Gastroesophageal sphincter (tissue), 4 donors: ENCODE measurements at regions not wholly inside any gene's neighbourhood (a gene's known extent, or its start where the extent isn't known, plus 50 kb on each side); places are given as distances from the start of the nearest gene placed in this dataset.

Experiments used
- ATAC-seq: fragments of 150-250 bp; one replicate; pipeline ENCODE4 v1.9.1; 2016; ENCODE audit warnings: mild to moderate bottlenecking, moderate library complexity
- H3K27ac ChIP-seq, 4 donors: fragments of 200-600 bp; sonication (generic) in 3 of 4; 1 replicate in 3 of 4; 2 replicates in 1 of 4; pipeline ENCODE4 v1.5.1; 2016 to 2019
- H3K27me3 ChIP-seq: fragments of 200-600 bp; sonication (generic); one replicate; pipeline ENCODE4 v1.5.1; 2019
- H3K36me3 ChIP-seq, 2 donors: fragments of 200-600 bp; sonication (generic); one replicate each; pipeline ENCODE4 v1.5.1; 2019; ENCODE audit warnings: control low read depth in 1 of 2
- H3K4me1 ChIP-seq, 3 donors: fragments of 200-600 bp; sonication (generic); 1 replicate in 2 of 3; 2 replicates in 1 of 3; pipeline ENCODE4 v1.5.1; 2016 to 2019; ENCODE audit warnings: control low read depth in 2 of 3
- H3K4me3 ChIP-seq, 2 donors: fragments of 200-600 bp; sonication (generic); one replicate each; pipeline ENCODE4 v1.5.1; 2019; ENCODE audit warnings: mild to moderate bottlenecking in 1 of 2, moderate library complexity in 1 of 2
- H3K9me3 ChIP-seq, 3 donors: fragments of 200-600 bp; sonication (generic); one replicate each; pipeline ENCODE4 v1.5.1; 2017 to 2019; ENCODE audit warnings: control low read depth in 2 of 3
- CTCF ChIP-seq, 4 experiments: fragments of 200-600 bp in 2 of 4; fragments of 450-650 bp in 2 of 4; sonication (generic) in 1 of 4; IDR thresholded peaks; one replicate each; pipeline ENCODE4 v1.5.1; 2017 to 2019; ENCODE audit warnings: antibody characterized with exemption in 4 of 4, mild to moderate bottlenecking in 2 of 4, moderate library complexity in 2 of 4
- EP300 ChIP-seq: sonication (generic); formaldehyde crosslinking; IDR thresholded peaks from one replicate; pipeline ENCODE4 v1.6.1; 2017; ENCODE audit warnings: antibody characterized with exemption, mild to moderate bottlenecking
- POLR2A ChIP-seq, 2 donors: fragments of 450-650 bp; IDR thresholded peaks; one replicate each; pipeline ENCODE4 v1.6.1; 2017; ENCODE audit warnings: antibody characterized with exemption in 2 of 2, mild to moderate bottlenecking in 2 of 2, moderate library complexity in 1 of 2
- POLR2AphosphoS5 ChIP-seq: sonication (generic); formaldehyde crosslinking; IDR thresholded peaks from one replicate; pipeline ENCODE4 v1.6.1; 2017; ENCODE audit warnings: antibody characterized with exemption
- WGBS, 2 donors: methylation state at CpG; one replicate each; pipeline ENCODE4 v1.1.5; 2018; ENCODE audit warnings: low coverage in 1 of 2; 5-methylcytosine and 5-hydroxymethylcytosine counted together

- no peaks in the 10 kb centered on the region for H3K4me1 ChIP-seq
- H3K27ac ChIP-seq = no peak overlapping the region
- H3K9me3 ChIP-seq = no peaks in the 10 kb centered on the region
- ATAC-seq = no peak
- H3K36me3 ChIP-seq = no peaks in the 10 kb centered on the region
- H3K4me3 ChIP-seq = no peak overlapping the region
- H3K27me3 ChIP-seq = peaks cover 14% of the 10 kb centered on the region
- TF ChIP-seq CTCF (IDR thresholded peaks at IDR 0.05) (no peak), POLR2AphosphoS5 (no peak), POLR2A (IDR thresholded peaks at IDR 0.05) (no peak), EP300 (no peak)
- WGBS, 2 donors = 18 to 65% methylated on average over 2 of the region's 2 CpGs
Measured at GRCh38 chr14:22143363-22143762, 445.7 kb downstream of the DAD1 start.

- TF ChIP-seq POLR2AphosphoS5 (no peak), POLR2A (IDR thresholded peaks at IDR 0.05) (no peak), CTCF (IDR thresholded peaks at IDR 0.05) (no peak), EP300 (no peak)
- no peak overlapping the region for H3K4me3 ChIP-seq
- ATAC-seq = no peak
- H3K27me3 ChIP-seq = peaks cover 7% of the 10 kb centered on the region
- 67 to 73% methylated on average over 2 to 4 of the region's 4 CpGs for WGBS, 2 donors
- H3K27ac ChIP-seq = no peak overlapping the region
- H3K9me3 ChIP-seq = peaks cover 0 to 5% (median 0%) of the 10 kb centered on the region in 3 donors
- no peaks in the 10 kb centered on the region for H3K36me3 ChIP-seq
- H3K4me1 ChIP-seq = no peaks in the 10 kb centered on the region
Measured at GRCh38 chr14:22140633-22141032, 448.4 kb downstream of the DAD1 start.

- Histone ChIP-seq H3K9me3 (peaks cover 0 to 20% (median 0%) of the 10 kb centered on the region in 3 donors), H3K27ac (no peak overlapping the region), H3K4me1 (no peaks in the 10 kb centered on the region), H3K4me3 (no peak overlapping the region), H3K27me3 (no peaks in the 10 kb centered on the region), H3K36me3 (no peaks in the 10 kb centered on the region)
- TF ChIP-seq POLR2AphosphoS5 (no peak), EP300 (no peak), POLR2A (IDR thresholded peaks at IDR 0.05) (no peak), CTCF (IDR thresholded peaks at IDR 0.05) (peak in 1 of 4 experiments; percentile 18)
- no peak for ATAC-seq
- WGBS, 2 donors = 58 to 81% methylated on average over 3 to 4 of the region's 4 CpGs
Measured at GRCh38 chr14:22131749-22132476, 457.1 kb downstream of the DAD1 start.

- 89 to 93% methylated on average over 2 to 8 of the region's 8 CpGs for WGBS, 2 donors
- no peak for ATAC-seq
- Histone ChIP-seq H3K27ac (no peak overlapping the region), H3K4me1 (no peaks in the 10 kb centered on the region), H3K9me3 (no peaks in the 10 kb centered on the region), H3K36me3 (no peaks in the 10 kb centered on the region), H3K4me3 (no peak overlapping the region), H3K27me3 (no peaks in the 10 kb centered on the region)
- TF ChIP-seq EP300 (no peak), CTCF (IDR thresholded peaks at IDR 0.05) (no peak), POLR2AphosphoS5 (no peak), POLR2A (IDR thresholded peaks at IDR 0.05) (no peak)
Measured at GRCh38 chr14:22124073-22124613, 450.5 kb upstream of the OR4E1 start.
